H7 (cell line): ENCODE measurements at regions not wholly inside any gene's neighbourhood (a gene's known extent, or its start where the extent isn't known, plus 50 kb on each side); places are given as distances from the start of the nearest gene placed in this dataset.

Experiments
- DNase-seq: peaks from one replicate; pipeline ENCODE4 v3.0.0; 2012
- H3K27me3 ChIP-seq: 2 replicates; pipeline ENCODE4 v1.6.0; 2011; ENCODE audit warnings: mild to moderate bottlenecking, low read length; ENCODE audit not compliant: control insufficient read depth, insufficient read depth
- H3K36me3 ChIP-seq: replicated peaks from 2 replicates; pipeline ENCODE4 v1.5.1; 2011; ENCODE audit warnings: low read length; ENCODE audit not compliant: control insufficient read depth, insufficient read depth
- H3K4me3 ChIP-seq: 2 replicates; pipeline ENCODE4 v1.5.1; 2011; ENCODE audit warnings: low read depth, mild to moderate bottlenecking, control low read depth, low read length, moderate library complexity; ENCODE audit not compliant: insufficient read depth

DNA sequence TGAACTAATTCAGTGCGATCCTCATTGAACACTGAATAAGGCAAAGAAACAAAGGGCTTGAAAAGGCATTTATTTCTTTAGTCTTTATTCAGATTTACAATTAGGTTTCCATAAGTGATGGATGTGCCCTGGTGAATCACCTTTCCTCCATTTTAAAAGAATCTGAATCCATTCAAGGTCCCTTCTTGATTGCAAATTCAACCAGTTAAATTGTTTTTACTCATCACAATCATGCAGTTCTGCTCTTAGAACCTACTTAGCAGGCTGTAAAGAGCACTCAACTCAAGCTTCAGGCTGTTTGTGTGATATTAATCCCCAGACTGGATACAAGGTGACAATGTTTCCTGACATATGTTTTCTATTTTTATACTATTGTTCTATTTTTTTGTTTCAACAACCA is 321.0 kb downstream of the TBC1D4 start:
- no peak overlapping the region for H3K4me3 ChIP-seq

DNA sequence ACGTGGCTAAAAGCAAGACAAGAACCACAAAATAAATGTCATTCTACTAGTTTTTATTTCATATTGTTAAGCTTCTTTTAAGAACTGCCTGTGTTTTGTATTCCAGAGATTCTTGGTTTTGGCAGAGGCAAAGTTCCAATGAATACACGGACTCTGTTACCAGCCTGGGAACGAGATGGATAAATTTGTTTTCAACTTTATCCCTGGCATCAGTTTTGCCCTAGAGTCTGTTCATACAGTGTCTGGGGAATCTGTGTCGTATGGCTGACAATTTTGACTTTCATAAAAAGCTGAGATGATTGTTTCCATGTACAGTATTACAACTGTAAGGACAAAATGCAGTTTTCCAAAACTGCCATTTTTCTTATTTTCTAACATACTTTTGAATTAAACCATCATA is 327.6 kb downstream of the TBC1D4 start:
- DNase-seq: no peak
- H3K27me3 ChIP-seq: no peaks in the 10 kb centered on the region
- no peak overlapping the region for H3K4me3 ChIP-seq
- H3K36me3 ChIP-seq: no peaks in the 10 kb centered on the region

More for the DNA sequence above, 321.0 kb downstream of the TBC1D4 start:
- no peaks in the 10 kb centered on the region for H3K36me3 ChIP-seq
- no peak for DNase-seq
- no peaks in the 10 kb centered on the region for H3K27me3 ChIP-seq

- no peaks in the 10 kb centered on the region for H3K36me3 ChIP-seq
- DNase-seq: no peak
- H3K27me3 ChIP-seq: no peaks in the 10 kb centered on the region
Measured at GRCh38 chr13:75153834-75154233, 328.1 kb downstream of the TBC1D4 start.

GRCh38 chr13:75153386-75153785 is 328.6 kb downstream of the TBC1D4 start:
- no peak for DNase-seq
- Histone ChIP-seq H3K4me3 (no peak overlapping the region), H3K27me3 (no peaks in the 10 kb centered on the region), H3K36me3 (no peaks in the 10 kb centered on the region)

More at GRCh38 chr13:75153834-75154233, 328.1 kb downstream of the TBC1D4 start:
- H3K4me3 ChIP-seq: no peak overlapping the region

DNA sequence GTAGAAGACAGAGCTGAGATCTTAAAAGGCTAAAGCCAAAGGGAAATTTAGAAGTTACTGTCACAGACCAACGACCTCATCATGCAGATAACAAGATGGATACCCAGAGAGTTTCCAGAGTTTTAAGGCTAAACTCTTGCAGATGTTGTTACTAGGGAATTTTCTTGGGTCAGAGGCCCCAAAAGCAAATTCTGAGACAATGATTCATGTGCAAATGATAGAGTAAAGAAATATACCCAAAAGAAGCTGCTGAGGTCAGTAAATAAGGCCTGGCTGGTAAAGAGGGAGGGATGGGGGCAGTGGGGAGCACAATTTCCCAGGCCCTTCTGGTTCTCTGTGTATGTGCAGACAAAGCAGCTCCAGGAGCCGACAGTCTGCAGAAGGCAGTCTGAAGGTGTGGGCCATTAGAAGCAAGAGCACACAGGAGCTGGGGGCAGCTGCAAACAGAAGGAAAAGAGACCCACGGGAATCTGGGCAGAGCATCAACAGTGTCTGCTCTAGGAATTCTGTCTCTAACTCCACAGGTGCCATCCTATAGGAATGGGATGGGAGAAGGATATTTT is 330.8 kb downstream of the TBC1D4 start:
- Histone ChIP-seq H3K27me3 (no peaks in the 10 kb centered on the region), H3K36me3 (no peaks in the 10 kb centered on the region), H3K4me3 (no peak overlapping the region)
- no peak for DNase-seq

DNA sequence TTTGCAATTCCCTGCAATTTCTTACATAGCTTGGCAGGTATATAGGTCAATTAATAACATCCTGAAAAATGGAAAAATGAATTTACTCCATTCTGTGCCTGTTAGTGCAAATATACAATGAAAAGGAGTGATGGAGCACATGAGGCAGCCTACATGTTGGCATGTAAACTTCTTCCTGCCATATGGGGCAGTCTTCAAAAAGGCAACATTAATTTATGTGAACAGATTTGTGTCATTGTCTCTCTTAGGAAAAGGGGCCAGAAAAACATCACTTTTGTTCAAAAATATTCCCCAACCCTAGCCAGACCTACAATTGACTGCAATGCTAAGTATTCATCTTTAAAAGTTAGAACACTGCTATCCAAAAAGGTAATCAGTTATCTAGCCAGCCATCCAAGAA is 332.2 kb downstream of the TBC1D4 start:
- no peaks in the 10 kb centered on the region for H3K27me3 ChIP-seq
- H3K36me3 ChIP-seq: no peaks in the 10 kb centered on the region
- DNase-seq: no peak
- no peak overlapping the region for H3K4me3 ChIP-seq

- no peak overlapping the region for H3K4me3 ChIP-seq
- no peaks in the 10 kb centered on the region for H3K36me3 ChIP-seq
- H3K27me3 ChIP-seq: no peaks in the 10 kb centered on the region
- no peak for DNase-seq
Measured at GRCh38 chr13:75147946-75148345, 334.0 kb downstream of the TBC1D4 start.

GRCh38 chr13:75146436-75146835 is 335.5 kb downstream of the TBC1D4 start:
- no peak overlapping the region for H3K4me3 ChIP-seq
- no peaks in the 10 kb centered on the region for H3K36me3 ChIP-seq
- no peaks in the 10 kb centered on the region for H3K27me3 ChIP-seq
- no peak for DNase-seq

GRCh38 chr13:75145927-75146326 is 336.0 kb downstream of the TBC1D4 start:
- Histone ChIP-seq H3K36me3 (no peaks in the 10 kb centered on the region), H3K27me3 (no peaks in the 10 kb centered on the region), H3K4me3 (no peak overlapping the region)
- no peak for DNase-seq

DNA sequence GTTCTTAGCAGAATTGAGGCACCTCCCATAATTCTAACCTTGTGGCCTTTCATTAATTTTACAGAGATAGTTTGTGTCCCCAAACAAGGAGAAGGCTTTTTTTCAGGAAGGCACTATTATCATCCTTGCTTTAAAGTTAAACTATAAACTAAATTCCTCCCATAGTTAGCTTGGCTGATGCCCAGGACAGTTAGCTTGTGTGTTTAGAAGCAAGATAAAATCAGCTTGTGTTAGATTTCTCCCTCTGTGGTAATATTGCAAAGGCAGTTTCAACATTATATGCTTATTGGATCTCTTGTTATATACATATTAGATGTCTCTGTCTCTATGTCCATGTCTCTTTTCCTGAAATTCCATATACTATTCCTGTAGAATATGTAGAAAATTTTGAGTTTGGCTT is 342.7 kb downstream of the TBC1D4 start:
- Histone ChIP-seq H3K27me3 (no peaks in the 10 kb centered on the region), H3K4me3 (no peak overlapping the region), H3K36me3 (no peaks in the 10 kb centered on the region)
- DNase-seq: no peak

GRCh38 chr13:75137911-75138571 is 343.9 kb downstream of the TBC1D4 start:
- no peak overlapping the region for H3K4me3 ChIP-seq
- H3K36me3 ChIP-seq: no peaks in the 10 kb centered on the region
- DNase-seq: no peak
- no peaks in the 10 kb centered on the region for H3K27me3 ChIP-seq

- Histone ChIP-seq H3K4me3 (no peak overlapping the region), H3K27me3 (no peaks in the 10 kb centered on the region), H3K36me3 (no peaks in the 10 kb centered on the region)
- DNase-seq: no peak
Measured at GRCh38 chr13:75136151-75136550, 345.8 kb downstream of the TBC1D4 start.

DNA sequence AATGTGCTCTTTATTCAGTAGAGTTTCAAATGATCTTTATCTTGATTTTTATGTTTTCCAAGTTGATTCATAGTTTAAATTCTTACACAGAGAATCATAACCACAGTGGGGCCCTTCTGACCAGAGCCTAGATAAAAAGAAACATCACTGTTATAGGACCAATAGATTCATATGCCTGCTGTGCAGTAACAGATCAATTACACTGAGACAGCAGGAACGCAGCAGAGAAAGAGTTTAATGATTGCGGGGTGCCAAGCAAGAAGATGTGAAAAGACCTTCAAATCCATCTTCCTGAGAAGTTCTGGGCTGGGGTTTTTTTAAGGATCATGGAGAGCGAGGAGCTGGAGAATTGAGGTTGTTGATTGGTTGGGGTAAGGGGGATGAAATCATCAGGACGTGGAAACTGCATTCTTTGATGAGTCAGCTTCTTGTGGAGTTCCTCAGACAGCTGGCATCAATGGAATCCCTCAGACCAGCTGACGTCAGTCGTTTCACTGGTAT is 346.6 kb downstream of the TBC1D4 start:
- DNase-seq: no peak
- H3K27me3 ChIP-seq: no peaks in the 10 kb centered on the region
- no peaks in the 10 kb centered on the region for H3K36me3 ChIP-seq
- no peak overlapping the region for H3K4me3 ChIP-seq

GRCh38 chr13:75132701-75133695 is 349.0 kb downstream of the TBC1D4 start:
- Histone ChIP-seq H3K4me3 (no peak overlapping the region), H3K36me3 (no peaks in the 10 kb centered on the region), H3K27me3 (no peaks in the 10 kb centered on the region)
- DNase-seq: no peak

DNA sequence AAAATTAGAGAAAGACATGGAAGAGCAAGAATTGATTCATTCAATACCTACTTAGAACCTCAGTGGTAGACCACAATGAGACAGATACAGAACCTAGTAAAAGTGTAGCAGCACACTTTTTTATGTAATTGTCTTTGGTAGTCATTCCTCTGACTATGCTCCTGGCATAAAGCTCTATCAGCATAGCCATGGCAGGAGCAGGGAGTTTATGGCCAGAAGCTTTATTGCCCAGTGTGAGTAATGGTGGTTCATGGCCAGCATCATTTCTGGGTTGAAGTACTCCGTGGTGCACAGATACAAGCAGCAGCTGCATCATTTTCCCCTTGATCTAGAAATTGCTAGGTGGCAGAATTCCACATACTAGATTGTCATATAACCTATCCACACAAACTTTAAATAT is 352.6 kb downstream of the TBC1D4 start:
- no peaks in the 10 kb centered on the region for H3K36me3 ChIP-seq
- no peak for DNase-seq
- no peak overlapping the region for H3K4me3 ChIP-seq
- no peaks in the 10 kb centered on the region for H3K27me3 ChIP-seq
